MCF 10A (cell line): ENCODE measurements at regions not wholly inside any gene's neighbourhood (a gene's known extent, or its start where the extent isn't known, plus 50 kb on each side); places are given as distances from the start of the nearest gene placed in this dataset.

Experiments
- BruUV-seq: library from RNA; stranded (reverse); fragments of 400-500 nt; replicated peaks from 2 replicates; lab custom pipeline; 2021; lab: Mats Ljungman, UMichigan
- CTCF ChIA-PET: fragments of 300-600 bp; sonication (Branson Sonifier 250); formaldehyde crosslinking; extraction: SDS; loops from one replicate; lab custom pipeline; 2021; ENCODE audit warnings: antibody characterized with exemption, inconsistent platforms; lab: Yijun Ruan, JAX
- POLR2A ChIA-PET: fragments of 300-600, 350-650 bp; sonication (Branson Sonifier 250); formaldehyde crosslinking; extraction: SDS; loops from one replicate; lab custom pipeline; 2020; ENCODE audit warnings: antibody characterized with exemption, inconsistent platforms; lab: Yijun Ruan, JAX
- DNase-seq: peaks from one replicate; pipeline ENCODE4 v3.0.0-alpha.2; 2018; ENCODE audit not compliant: unreplicated experiment
- H3K27ac Mint-ChIP-seq: one replicate; pipeline ENCODE4 v1.8.0; 2022; ENCODE audit warnings: mild to moderate bottlenecking, low read depth, mixed read lengths; ENCODE audit not compliant: unreplicated experiment
- H3K27me3 Mint-ChIP-seq: one replicate; pipeline ENCODE4 v1.8.0; 2022; ENCODE audit warnings: mixed read lengths; ENCODE audit not compliant: insufficient read depth, unreplicated experiment
- H3K36me3 Mint-ChIP-seq: one replicate; pipeline ENCODE4 v1.8.0; 2022; ENCODE audit warnings: mild to moderate bottlenecking, moderate library complexity, mixed read lengths; ENCODE audit not compliant: insufficient read depth, unreplicated experiment
- H3K4me1 Mint-ChIP-seq: one replicate; pipeline ENCODE4 v1.8.0; 2022; ENCODE audit warnings: mixed read lengths; ENCODE audit not compliant: insufficient read depth, unreplicated experiment
- H3K4me3 Mint-ChIP-seq: one replicate; pipeline ENCODE4 v1.8.0; 2022; ENCODE audit warnings: mild to moderate bottlenecking, moderate library complexity, mixed read lengths; ENCODE audit not compliant: unreplicated experiment
- H3K9me3 Mint-ChIP-seq: one replicate; pipeline ENCODE4 v1.8.0; 2022; ENCODE audit warnings: mixed read lengths; ENCODE audit not compliant: unreplicated experiment
- CTCF ChIP-seq: fragments of 200-600 bp; IDR thresholded peaks from one replicate; pipeline ENCODE4 v1.8.0; 2022; ENCODE audit warnings: antibody characterized with exemption, mild to moderate bottlenecking; ENCODE audit not compliant: unreplicated experiment
- intact Hi-C: fragments of 100-400 bp; cut with micrococcal nuclease; formaldehyde crosslinking; loops from 2 replicates; pipeline ENCODE4 v1.14.1; 2022

GRCh38 chr16:65961476-65962143 lies 404.9 kb upstream of the CDH5 start:
- Mint-ChIP-seq H3K9me3 (peaks cover 35% of the 10 kb centered on the region), H3K27ac (no peak overlapping the region), H3K4me1 (no peaks in the 10 kb centered on the region), H3K36me3 (peaks cover 13% of the 10 kb centered on the region), H3K4me3 (no peak overlapping the region), H3K27me3 (no peaks in the 10 kb centered on the region)
- TF ChIP-seq CTCF: no peak
- no peak for DNase-seq
- CTCF ChIA-PET: interaction anchor here (0.6 kb wide), 1 partner anchor 410 kb away, joined by 3 read pairs; no protein-coding TSS in a partner anchor
- intact Hi-C loops: no loop called here
- POLR2A ChIA-PET: no interaction called here
- no TSS peak for BruUV-seq

DNA sequence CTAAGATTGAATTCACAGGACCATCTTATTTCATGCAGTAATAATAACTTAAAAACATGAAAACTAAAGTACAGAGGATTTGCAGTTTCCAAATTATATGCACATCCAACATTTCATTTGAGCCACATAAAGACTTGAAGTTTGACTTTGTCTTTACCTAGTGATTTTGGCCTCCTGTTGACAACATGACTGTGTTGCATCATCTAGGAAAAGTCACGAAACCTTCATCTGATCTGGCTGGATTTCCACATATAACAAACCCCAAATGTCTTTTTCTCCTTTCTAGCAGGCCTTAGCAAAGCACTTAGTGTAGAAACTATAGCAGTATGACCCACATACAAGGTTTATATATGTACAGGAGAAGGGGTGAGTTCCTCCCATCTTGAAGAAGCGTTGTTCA lies 406.5 kb upstream of the CDH5 start:
- BruUV-seq: no TSS peak
- Mint-ChIP-seq H3K36me3 (peaks cover 7% of the 10 kb centered on the region), H3K27me3 (no peaks in the 10 kb centered on the region), H3K9me3 (peaks cover 36% of the 10 kb centered on the region), H3K27ac (no peak overlapping the region), H3K4me3 (no peak overlapping the region), H3K4me1 (no peaks in the 10 kb centered on the region)
- TF ChIP-seq CTCF: no peak
- peak; percentile 8 for DNase-seq
- CTCF ChIA-PET: no interaction called here
- intact Hi-C loops: no loop called here
- POLR2A ChIA-PET: no interaction called here

DNA sequence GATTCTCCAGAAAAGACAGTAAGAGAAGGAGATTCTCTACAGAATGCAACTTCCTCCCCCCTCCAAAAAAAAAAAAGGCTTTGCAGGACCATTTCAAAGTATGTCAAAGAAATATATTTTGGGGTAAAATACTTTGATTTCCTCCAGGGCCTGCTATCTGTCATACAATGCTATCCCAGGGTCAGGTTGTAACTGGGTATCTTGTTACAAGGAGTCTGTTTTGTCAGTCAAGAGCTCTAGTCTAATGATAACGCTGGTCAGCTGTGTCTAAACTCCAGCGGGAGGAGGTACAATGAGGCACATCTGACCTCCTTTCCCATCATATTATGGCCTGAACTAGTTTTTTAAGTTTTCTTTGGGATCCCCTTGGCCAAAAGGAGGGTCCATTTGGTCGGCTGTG lies 408.4 kb upstream of the CDH5 start:
- POLR2A ChIA-PET: no interaction called here
- no TSS peak for BruUV-seq
- no peaks in the 10 kb centered on the region for H3K4me1 Mint-ChIP-seq
- CTCF ChIA-PET: no interaction called here
- intact Hi-C loops: no loop called here
- H3K27me3 Mint-ChIP-seq: no peaks in the 10 kb centered on the region
- DNase-seq: no peak
- no peak overlapping the region for H3K4me3 Mint-ChIP-seq
- H3K9me3 Mint-ChIP-seq: peaks cover 36% of the 10 kb centered on the region
- TF ChIP-seq CTCF: no peak
- H3K36me3 Mint-ChIP-seq: peaks cover 7% of the 10 kb centered on the region
- H3K27ac Mint-ChIP-seq: no peak overlapping the region

GRCh38 chr16:65956100-65956499 lies 410.4 kb upstream of the CDH5 start:
- intact Hi-C loops: no loop called here
- BruUV-seq: no TSS peak
- Mint-ChIP-seq H3K36me3 (no peaks in the 10 kb centered on the region), H3K4me3 (no peak overlapping the region), H3K9me3 (peaks cover 24% of the 10 kb centered on the region), H3K27ac (no peak overlapping the region), H3K4me1 (no peaks in the 10 kb centered on the region), H3K27me3 (no peaks in the 10 kb centered on the region)
- POLR2A ChIA-PET: no interaction called here
- CTCF ChIA-PET: no interaction called here
- no peak for DNase-seq
- TF ChIP-seq CTCF: no peak
